ENCODE measurements at regions not wholly inside any gene's neighbourhood (a gene's known extent, or its start where the extent isn't known, plus 50 kb on each side); places are given as distances from the start of the nearest gene placed in this dataset.

DNA sequence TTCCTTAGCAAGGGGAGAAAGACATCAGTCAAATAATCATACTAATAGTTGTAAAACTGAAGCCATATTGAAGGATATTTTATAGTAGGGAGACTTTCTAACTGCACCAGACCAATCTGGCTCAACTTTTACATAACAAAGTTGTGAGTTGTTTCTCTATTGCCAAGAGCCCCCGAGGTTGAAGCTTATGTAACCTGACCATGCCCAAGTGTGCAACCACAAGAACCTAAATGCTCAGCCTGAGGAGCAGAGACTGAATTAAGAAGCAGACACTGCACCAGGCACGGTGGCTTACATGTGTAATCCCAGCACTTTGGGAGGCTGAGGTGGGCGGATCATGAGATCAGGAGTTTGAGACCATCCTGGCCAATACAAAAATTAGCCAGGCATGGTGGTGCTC is 77.3 kb upstream of the ARMC3 start:
- TF ChIP-seq, protein P1, sequence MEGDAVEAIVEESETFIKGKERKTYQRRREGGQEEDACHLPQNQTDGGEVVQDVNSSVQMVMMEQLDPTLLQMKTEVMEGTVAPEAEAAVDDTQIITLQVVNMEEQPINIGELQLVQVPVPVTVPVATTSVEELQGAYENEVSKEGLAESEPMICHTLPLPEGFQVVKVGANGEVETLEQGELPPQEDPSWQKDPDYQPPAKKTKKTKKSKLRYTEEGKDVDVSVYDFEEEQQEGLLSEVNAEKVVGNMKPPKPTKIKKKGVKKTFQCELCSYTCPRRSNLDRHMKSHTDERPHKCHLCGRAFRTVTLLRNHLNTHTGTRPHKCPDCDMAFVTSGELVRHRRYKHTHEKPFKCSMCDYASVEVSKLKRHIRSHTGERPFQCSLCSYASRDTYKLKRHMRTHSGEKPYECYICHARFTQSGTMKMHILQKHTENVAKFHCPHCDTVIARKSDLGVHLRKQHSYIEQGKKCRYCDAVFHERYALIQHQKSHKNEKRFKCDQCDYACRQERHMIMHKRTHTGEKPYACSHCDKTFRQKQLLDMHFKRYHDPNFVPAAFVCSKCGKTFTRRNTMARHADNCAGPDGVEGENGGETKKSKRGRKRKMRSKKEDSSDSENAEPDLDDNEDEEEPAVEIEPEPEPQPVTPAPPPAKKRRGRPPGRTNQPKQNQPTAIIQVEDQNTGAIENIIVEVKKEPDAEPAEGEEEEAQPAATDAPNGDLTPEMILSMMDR (IDR thresholded peaks at IDR 0.05), result no peak
- no peak for TF ChIP-seq EZH2 (IDR thresholded peaks at IDR 0.05; ENCODE audit: borderline replicate concordance, insufficient read depth, low read depth, low read length, poor library complexity, severe bottlenecking)
